HG02981 (cell line): ENCODE measurements at regions not wholly inside any gene's neighbourhood (a gene's known extent, or its start where the extent isn't known, plus 50 kb on each side); places are given as distances from the start of the nearest gene placed in this dataset.
"Not testable (repeated sequence)": the region's sequence is repeated elsewhere in the genome, so short reads cannot be mapped to it uniquely, and the experiment has no call there.

ENCODE experiments used
- ATAC-seq: cut with Tn5 transposase; IDR thresholded peaks from one replicate; pipeline ENCODE4 v1.9.1; 2021; ENCODE audit warnings: mild to moderate bottlenecking, moderate library complexity; ENCODE audit not compliant: unreplicated experiment

- not testable (repeated sequence) for ATAC-seq
These were observed 402.6 kb downstream of the TBC1D32 start for GRCh38 chr6:120931520-120932180.

GRCh38 chr6:120930500-120930899, 403.8 kb downstream of the TBC1D32 start:
- ATAC-seq: not testable (repeated sequence)

GRCh38 chr6:120924214-120924613, 410.1 kb downstream of the TBC1D32 start:
- no peak for ATAC-seq

- ATAC-seq: no peak
These were observed 416.1 kb downstream of the TBC1D32 start for GRCh38 chr6:120918137-120918536.

GRCh38 chr6:120916844-120917243, 417.4 kb downstream of the TBC1D32 start:
- no peak for ATAC-seq

GRCh38 chr6:120913486-120913885, 420.8 kb downstream of the TBC1D32 start:
- no peak for ATAC-seq

- no peak for ATAC-seq
These were observed 425.5 kb downstream of the TBC1D32 start for GRCh38 chr6:120908767-120909166.

GRCh38 chr6:120903836-120904235, 430.4 kb downstream of the TBC1D32 start:
- no peak for ATAC-seq

- no peak for ATAC-seq
These were observed 434.3 kb downstream of the TBC1D32 start for GRCh38 chr6:120899932-120900331.

- ATAC-seq: peak; percentile 82
These were observed 440.2 kb downstream of the TBC1D32 start for GRCh38 chr6:120894077-120894476.

GRCh38 chr6:120876931-120877330, 457.3 kb downstream of the TBC1D32 start:
- no peak for ATAC-seq

GRCh38 chr6:120876424-120876823, 457.9 kb downstream of the TBC1D32 start:
- ATAC-seq: peak; percentile 55

- peak; percentile 58 for ATAC-seq
These were observed 458.4 kb downstream of the TBC1D32 start for GRCh38 chr6:120875900-120876299.

GRCh38 chr6:120874422-120874821, 459.9 kb downstream of the TBC1D32 start:
- ATAC-seq: no peak

GRCh38 chr6:120873125-120873865, 461.0 kb downstream of the TBC1D32 start:
- ATAC-seq: no peak

- no peak for ATAC-seq
These were observed 462.1 kb downstream of the TBC1D32 start for GRCh38 chr6:120872262-120872578.

- ATAC-seq: no peak
These were observed 462.6 kb downstream of the TBC1D32 start for GRCh38 chr6:120871416-120872261.

- ATAC-seq: no peak
These were observed 464.9 kb downstream of the TBC1D32 start for GRCh38 chr6:120869397-120869796.

GRCh38 chr6:120857422-120857821, 476.9 kb downstream of the TBC1D32 start:
- ATAC-seq: no peak

GRCh38 chr6:120854583-120854982, 479.7 kb downstream of the TBC1D32 start:
- no peak for ATAC-seq

- no peak for ATAC-seq
These were observed 480.8 kb downstream of the TBC1D32 start for GRCh38 chr6:120853489-120853888.
